H9 (cell line): ENCODE measurements at regions not wholly inside any gene's neighbourhood (a gene's known extent, or its start where the extent isn't known, plus 50 kb on each side); places are given as distances from the start of the nearest gene placed in this dataset.

Experiments
- DNase-seq: peaks from one replicate; pipeline ENCODE4 v3.0.0-alpha.2; 2017
- H2AFZ ChIP-seq: one replicate; pipeline ENCODE4 v1.6.1; 2013; ENCODE audit warnings: mild to moderate bottlenecking, low read length, control low read depth, moderate library complexity
- H2AK5ac ChIP-seq: 2 replicates; pipeline ENCODE4 v1.6.1; 2013; ENCODE audit warnings: low read length, control low read depth, mixed read lengths; ENCODE audit not compliant: insufficient read length
- H2BK120ac ChIP-seq: one replicate; pipeline ENCODE4 v1.6.1; 2013; ENCODE audit warnings: low read depth, mild to moderate bottlenecking, low read length, control low read depth, inconsistent platforms; ENCODE audit not compliant: poor library complexity, severe bottlenecking
- H2BK12ac ChIP-seq: 2 replicates; pipeline ENCODE4 v1.6.1; 2013; ENCODE audit warnings: low read length, control low read depth, mixed read lengths, low read depth; ENCODE audit not compliant: insufficient read length
- H2BK15ac ChIP-seq: 2 replicates; pipeline ENCODE4 v1.6.1; 2013; ENCODE audit warnings: low read depth, low read length, control low read depth
- H2BK20ac ChIP-seq: one replicate; pipeline ENCODE4 v1.6.1; 2013; ENCODE audit warnings: low read depth, mild to moderate bottlenecking, low read length, control low read depth, inconsistent platforms; ENCODE audit not compliant: poor library complexity, severe bottlenecking
- H2BK5ac ChIP-seq: 2 replicates; pipeline ENCODE4 v1.6.1; 2013; ENCODE audit warnings: low read length, control low read depth, mixed read lengths; ENCODE audit not compliant: insufficient read length
- H3K14ac ChIP-seq: 2 replicates; pipeline ENCODE4 v1.6.1; 2013; ENCODE audit warnings: low read length, control low read depth; ENCODE audit not compliant: insufficient read depth
- H3K18ac ChIP-seq: 2 replicates; pipeline ENCODE4 v1.6.1; 2013; ENCODE audit warnings: low read depth, mild to moderate bottlenecking, mixed read lengths, low read length, control low read depth; ENCODE audit not compliant: insufficient read length
- H3K23ac ChIP-seq: 2 replicates; pipeline ENCODE4 v1.6.1; 2013; ENCODE audit warnings: low read length, control low read depth, mixed read lengths, low read depth; ENCODE audit not compliant: insufficient read length
- H3K23me2 ChIP-seq: 2 replicates; pipeline ENCODE4 v1.6.1; 2013; ENCODE audit warnings: low read depth, mild to moderate bottlenecking, mixed read lengths, low read length, control low read depth; ENCODE audit not compliant: insufficient read length, poor library complexity, severe bottlenecking
- H3K27ac ChIP-seq: 2 replicates; pipeline ENCODE4 v1.5.1; 2013; ENCODE audit warnings: low read length, control low read depth, mixed read lengths, low read depth; ENCODE audit not compliant: insufficient read length
- H3K27me3 ChIP-seq: 2 replicates; pipeline ENCODE4 v1.6.1; 2013; ENCODE audit warnings: low read length, control low read depth, inconsistent platforms; ENCODE audit not compliant: insufficient read depth
- H3K4ac ChIP-seq: 2 replicates; pipeline ENCODE4 v1.6.1; 2013; ENCODE audit warnings: low read depth, mild to moderate bottlenecking, control low read depth, inconsistent platforms, low read length, moderate library complexity
- H3K4me1 ChIP-seq: 2 replicates; pipeline ENCODE4 v1.6.1; 2013; ENCODE audit warnings: low read length, control low read depth, inconsistent platforms; ENCODE audit not compliant: insufficient read depth
- H3K4me2 ChIP-seq: 2 replicates; pipeline ENCODE4 v1.6.1; 2013; ENCODE audit warnings: low read length, control low read depth, mixed read lengths; ENCODE audit not compliant: insufficient read length, insufficient read depth
- H3K56ac ChIP-seq: 2 replicates; pipeline ENCODE4 v1.6.1; 2013; ENCODE audit warnings: low read depth, mild to moderate bottlenecking, mixed read lengths, low read length, control low read depth; ENCODE audit not compliant: insufficient read length
- H3K79me1 ChIP-seq: 2 replicates; pipeline ENCODE4 v1.6.1; 2013; ENCODE audit warnings: low read depth, mild to moderate bottlenecking, moderate library complexity, low read length, control low read depth, inconsistent platforms; ENCODE audit not compliant: insufficient read depth, poor library complexity, severe bottlenecking
- H3K79me2 ChIP-seq: 2 replicates; pipeline ENCODE4 v1.6.1; 2013; ENCODE audit warnings: low read length, control low read depth, inconsistent platforms; ENCODE audit not compliant: insufficient read depth
- H3K9ac ChIP-seq: 2 replicates; pipeline ENCODE4 v1.6.1; 2013; ENCODE audit warnings: low read length, control low read depth, mixed read lengths; ENCODE audit not compliant: insufficient read length; ENCODE audit errors: extremely low read depth
- H3K9me3 ChIP-seq: one replicate; pipeline ENCODE4 v1.6.1; 2013; ENCODE audit warnings: low read depth, low read length, inconsistent platforms; ENCODE audit not compliant: control insufficient read depth
- H3T11ph ChIP-seq: one replicate; pipeline ENCODE4 v1.6.1; 2013; ENCODE audit warnings: mild to moderate bottlenecking, low read length, control low read depth, inconsistent platforms
- H4K20me1 ChIP-seq: one replicate; pipeline ENCODE4 v1.6.1; 2013; ENCODE audit not compliant: control insufficient read depth, insufficient read length, insufficient read depth
- H4K5ac ChIP-seq: 2 replicates; pipeline ENCODE4 v1.6.1; 2013; ENCODE audit warnings: low read depth, mild to moderate bottlenecking, mixed read lengths, low read length, control low read depth; ENCODE audit not compliant: insufficient read length
- H4K8ac ChIP-seq: replicated peaks from 2 replicates; pipeline ENCODE4 v1.6.1; 2013; ENCODE audit warnings: low read length, control low read depth, mixed read lengths, low read depth; ENCODE audit not compliant: insufficient read length
- H4K91ac ChIP-seq: 2 replicates; pipeline ENCODE4 v1.6.1; 2013; ENCODE audit warnings: low read depth, mild to moderate bottlenecking, moderate library complexity, mixed read lengths, low read length, control low read depth; ENCODE audit not compliant: insufficient read length
- H3K27ac Mint-ChIP-seq, 3 experiments: 2 replicates in 2 of 3; 3 replicates in 1 of 3; pipeline ENCODE4 v1.8.0; 2020 to 2021; ENCODE audit warnings: mixed read lengths in 3 of 3, mild to moderate bottlenecking in 1 of 3, moderate library complexity in 1 of 3
- H3K27me3 Mint-ChIP-seq: 2 replicates; pipeline ENCODE4 v1.8.0; 2021; ENCODE audit warnings: low read depth, mild to moderate bottlenecking, moderate library complexity, mixed read lengths
- H3K36me3 Mint-ChIP-seq, 3 experiments: 2 replicates in 2 of 3; 3 replicates in 1 of 3; pipeline ENCODE4 v1.8.0; 2020 to 2021; ENCODE audit warnings: low read depth in 3 of 3, mixed read lengths in 3 of 3; ENCODE audit not compliant: insufficient read depth in 1 of 3
- H3K4me1 Mint-ChIP-seq, 2 experiments: 2 replicates each; pipeline ENCODE4 v1.8.0; 2020; ENCODE audit warnings: mixed read lengths in 2 of 2
- H3K4me3 Mint-ChIP-seq, 2 experiments: 2 replicates in 1 of 2; 3 replicates in 1 of 2; pipeline ENCODE4 v1.8.0; 2020 to 2021; ENCODE audit warnings: mild to moderate bottlenecking in 2 of 2, mixed read lengths in 2 of 2, moderate library complexity in 1 of 2
- H3K9me3 Mint-ChIP-seq, 2 experiments: 2 replicates in 1 of 2; 3 replicates in 1 of 2; pipeline ENCODE4 v1.8.0; 2020; ENCODE audit warnings: mild to moderate bottlenecking in 2 of 2, mixed read lengths in 2 of 2, moderate library complexity in 1 of 2
- CTCF ChIP-seq: fragments of 200-600 bp; sonication (generic); conservative IDR thresholded peaks from 3 replicates; pipeline ENCODE4 v1.8.0; 2021; ENCODE audit warnings: antibody characterized with exemption, mild to moderate bottlenecking
- WGBS: extraction: QIAGEN DNeasy Blood & Tissue Kit; methylation state at CpG from one replicate; pipeline ENCODE4 v1.1.7; 2013; ENCODE audit warnings: missing lambda C conversion rate, low lambda C conversion rate, mixed read lengths; ENCODE audit not compliant: insufficient read length; ENCODE audit errors: extremely low coverage; 5-methylcytosine and 5-hydroxymethylcytosine counted together

GRCh38 chr5:73996151-73996755, 370.3 kb downstream of the ARHGEF28 start:
- H3K23ac ChIP-seq: no peak overlapping the region
- H3K79me2 ChIP-seq: no peaks in the 10 kb centered on the region
- no peaks in the 10 kb centered on the region for H3K79me1 ChIP-seq
- no peaks in the 10 kb centered on the region; a peak in 1 of 5 replicates for H3K9me3 Mint-ChIP-seq
- H3K27ac ChIP-seq: no peak overlapping the region
- H2AK5ac ChIP-seq: no peak overlapping the region
- no peak for DNase-seq
- H4K5ac ChIP-seq: no peak overlapping the region
- WGBS: no CpG with 5 or more reads among the region's 2 CpGs
- H2BK12ac ChIP-seq: no peak overlapping the region
- no peaks in the 10 kb centered on the region for H3K4me1 ChIP-seq
- H2AFZ ChIP-seq: no peak overlapping the region
- no peak overlapping the region for H2BK5ac ChIP-seq
- no peak overlapping the region for H3K9ac ChIP-seq
- H3K9me3 ChIP-seq: no peaks in the 10 kb centered on the region
- no peak overlapping the region for H4K8ac ChIP-seq
- no peak overlapping the region for H3T11ph ChIP-seq
- H3K4me2 ChIP-seq: no peak overlapping the region
- H2BK120ac ChIP-seq: no peak overlapping the region
- H3K4ac ChIP-seq: no peak overlapping the region
- no peak overlapping the region for H3K14ac ChIP-seq
- TF ChIP-seq CTCF: no peak
- no peak overlapping the region for H2BK15ac ChIP-seq
- no peak overlapping the region for H3K4me3 Mint-ChIP-seq
- no peaks in the 10 kb centered on the region for H3K23me2 ChIP-seq
- no peak overlapping the region for H2BK20ac ChIP-seq
- H3K36me3 Mint-ChIP-seq: peaks cover 0 to 3% (median 0%) of the 10 kb centered on the region in 3 experiments; a peak in 2 of 7 replicates
- H3K27me3 Mint-ChIP-seq: no peaks in the 10 kb centered on the region; the same call in 1 of the 2 replicates
- H3K56ac ChIP-seq: no peak overlapping the region
- H4K20me1 ChIP-seq: no peaks in the 10 kb centered on the region
- H4K91ac ChIP-seq: no peak overlapping the region
- H3K18ac ChIP-seq: no peak overlapping the region
- peaks cover 24 to 31% of the 10 kb centered on the region in 2 experiments for H3K4me1 Mint-ChIP-seq
- no peaks in the 10 kb centered on the region for H3K27me3 ChIP-seq
- no peak overlapping the region for H3K27ac Mint-ChIP-seq
